ENCODE measurements at regions not wholly inside any gene's neighbourhood (a gene's known extent, or its start where the extent isn't known, plus 50 kb on each side); places are given as distances from the start of the nearest gene placed in this dataset.

GRCh38 chr20:60868316-60868891, 383.7 kb upstream of the CDH4 start:
- intact Hi-C loops (cut with micrococcal nuclease): no loop called here
- Mint-ChIP-seq H3K27me3 (ENCODE audit: low read depth) (no peaks in the 10 kb centered on the region), H3K4me3 (ENCODE audit: low read depth) (no peak overlapping the region), H3K27ac (no peak overlapping the region), H3K9me3 (no peaks in the 10 kb centered on the region), H3K4me1 (ENCODE audit: low read depth) (no peaks in the 10 kb centered on the region), H3K36me3 (ENCODE audit: low read depth) (no peaks in the 10 kb centered on the region)
- DNase-seq (ENCODE audit: low spot score): no peak

GRCh38 chr20:60869087-60869486, 383.0 kb upstream of the CDH4 start:
- Mint-ChIP-seq H3K27ac (no peak overlapping the region), H3K36me3 (ENCODE audit: low read depth) (no peaks in the 10 kb centered on the region), H3K4me3 (ENCODE audit: low read depth) (no peak overlapping the region), H3K4me1 (ENCODE audit: low read depth) (no peaks in the 10 kb centered on the region), H3K9me3 (no peaks in the 10 kb centered on the region), H3K27me3 (ENCODE audit: low read depth) (no peaks in the 10 kb centered on the region)
- intact Hi-C loops (cut with micrococcal nuclease): no loop called here
- no peak for DNase-seq (ENCODE audit: low spot score)

DNA sequence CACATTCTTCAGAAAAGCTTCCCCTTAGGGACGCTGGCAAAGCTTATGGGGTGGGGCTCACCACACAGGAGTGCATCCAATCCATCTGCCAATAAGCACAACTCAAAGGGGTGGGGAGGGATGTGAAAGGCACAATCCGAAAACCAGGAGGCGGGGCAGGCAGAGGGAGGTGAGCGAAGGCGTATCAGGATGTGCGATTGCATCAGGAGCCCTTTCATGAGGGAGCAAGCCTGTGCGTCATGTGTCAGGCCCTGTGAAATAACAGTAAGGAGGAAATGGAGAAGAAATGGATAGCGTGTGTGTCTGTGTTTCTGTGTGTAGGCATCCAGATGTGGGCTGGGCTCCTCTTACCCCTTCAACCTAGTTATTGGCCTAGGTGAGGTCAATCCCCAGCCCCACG, 382.4 kb upstream of the CDH4 start:
- no peaks in the 10 kb centered on the region for H3K4me1 Mint-ChIP-seq (ENCODE audit: low read depth)
- no peaks in the 10 kb centered on the region for H3K27me3 Mint-ChIP-seq (ENCODE audit: low read depth)
- H3K36me3 Mint-ChIP-seq (ENCODE audit: low read depth): no peaks in the 10 kb centered on the region
- no peak overlapping the region for H3K27ac Mint-ChIP-seq
- DNase-seq (ENCODE audit: low spot score): no peak
- H3K4me3 Mint-ChIP-seq (ENCODE audit: low read depth): no peak overlapping the region
- intact Hi-C loops (cut with micrococcal nuclease): no loop called here
- no peaks in the 10 kb centered on the region for H3K9me3 Mint-ChIP-seq

- intact Hi-C loops (cut with micrococcal nuclease): no loop called here
These were observed 382.0 kb upstream of the CDH4 start for GRCh38 chr20:60870040-60870439.

GRCh38 chr20:60872224-60872623, 379.8 kb upstream of the CDH4 start:
- Mint-ChIP-seq H3K27ac (no peak overlapping the region), H3K4me1 (ENCODE audit: low read depth) (no peaks in the 10 kb centered on the region), H3K27me3 (ENCODE audit: low read depth) (no peaks in the 10 kb centered on the region), H3K36me3 (ENCODE audit: low read depth) (no peaks in the 10 kb centered on the region), H3K4me3 (ENCODE audit: low read depth) (no peak overlapping the region), H3K9me3 (no peaks in the 10 kb centered on the region)
- DNase-seq (ENCODE audit: low spot score): no peak
- intact Hi-C loops (cut with micrococcal nuclease): no loop called here

More at GRCh38 chr20:60870040-60870439, 382.0 kb upstream of the CDH4 start:
- Mint-ChIP-seq H3K36me3 (ENCODE audit: low read depth) (no peaks in the 10 kb centered on the region), H3K27ac (no peak overlapping the region), H3K9me3 (no peaks in the 10 kb centered on the region), H3K4me1 (ENCODE audit: low read depth) (no peaks in the 10 kb centered on the region), H3K4me3 (ENCODE audit: low read depth) (no peak overlapping the region), H3K27me3 (ENCODE audit: low read depth) (no peaks in the 10 kb centered on the region)
- DNase-seq (ENCODE audit: low spot score): no peak

DNA sequence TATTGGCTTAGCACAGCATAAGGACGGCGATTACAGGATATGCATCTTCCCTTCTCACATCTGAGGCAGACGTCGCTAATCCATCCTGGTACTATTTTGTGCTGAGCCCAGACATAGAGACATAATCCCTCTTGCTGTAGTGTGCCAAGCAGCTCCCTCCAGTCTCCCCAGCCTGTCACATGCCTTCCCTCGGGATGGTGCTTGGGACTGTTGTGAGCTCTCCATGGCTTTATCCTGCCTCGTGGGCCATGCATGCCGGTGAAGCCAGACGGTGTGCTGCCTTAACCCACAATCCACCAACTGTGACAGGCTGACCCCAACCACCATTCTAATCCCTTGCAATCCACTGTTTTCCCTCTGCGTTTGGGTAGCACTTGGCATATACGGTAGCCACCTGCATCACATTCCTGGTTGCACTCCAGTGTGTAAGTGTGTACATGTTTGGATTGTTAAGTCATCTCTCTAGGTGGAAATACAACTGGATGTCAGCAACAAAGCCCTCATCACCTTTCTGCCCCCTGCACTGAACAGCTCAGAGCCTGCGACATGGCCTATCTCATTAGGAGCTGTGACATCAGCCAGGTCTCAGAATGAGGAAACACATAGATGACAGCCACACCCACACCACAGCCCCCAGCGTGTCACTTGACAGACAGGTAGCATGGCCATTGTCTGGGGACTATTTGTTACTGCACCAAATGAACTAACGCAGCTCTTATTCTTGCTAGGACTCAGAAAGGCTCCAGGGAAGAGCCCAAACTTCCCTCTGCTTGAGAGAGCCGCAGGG, 374.8 kb upstream of the CDH4 start:
- intact Hi-C loops (cut with micrococcal nuclease): no loop called here
- no peak overlapping the region for H3K4me3 Mint-ChIP-seq (ENCODE audit: low read depth)
- H3K36me3 Mint-ChIP-seq (ENCODE audit: low read depth): no peaks in the 10 kb centered on the region
- DNase-seq (ENCODE audit: low spot score): no peak
- no peaks in the 10 kb centered on the region for H3K4me1 Mint-ChIP-seq (ENCODE audit: low read depth)
- H3K9me3 Mint-ChIP-seq: no peaks in the 10 kb centered on the region
- no peaks in the 10 kb centered on the region for H3K27me3 Mint-ChIP-seq (ENCODE audit: low read depth)
- no peak overlapping the region for H3K27ac Mint-ChIP-seq

GRCh38 chr20:60882836-60883235, 369.2 kb upstream of the CDH4 start:
- H3K9me3 Mint-ChIP-seq: no peaks in the 10 kb centered on the region
- no peak for DNase-seq (ENCODE audit: low spot score)
- H3K36me3 Mint-ChIP-seq (ENCODE audit: low read depth): no peaks in the 10 kb centered on the region
- H3K27me3 Mint-ChIP-seq (ENCODE audit: low read depth): no peaks in the 10 kb centered on the region
- H3K4me3 Mint-ChIP-seq (ENCODE audit: low read depth): no peak overlapping the region
- no peak overlapping the region for H3K27ac Mint-ChIP-seq
- no peaks in the 10 kb centered on the region for H3K4me1 Mint-ChIP-seq (ENCODE audit: low read depth)
- intact Hi-C loops (cut with micrococcal nuclease): no loop called here

DNA sequence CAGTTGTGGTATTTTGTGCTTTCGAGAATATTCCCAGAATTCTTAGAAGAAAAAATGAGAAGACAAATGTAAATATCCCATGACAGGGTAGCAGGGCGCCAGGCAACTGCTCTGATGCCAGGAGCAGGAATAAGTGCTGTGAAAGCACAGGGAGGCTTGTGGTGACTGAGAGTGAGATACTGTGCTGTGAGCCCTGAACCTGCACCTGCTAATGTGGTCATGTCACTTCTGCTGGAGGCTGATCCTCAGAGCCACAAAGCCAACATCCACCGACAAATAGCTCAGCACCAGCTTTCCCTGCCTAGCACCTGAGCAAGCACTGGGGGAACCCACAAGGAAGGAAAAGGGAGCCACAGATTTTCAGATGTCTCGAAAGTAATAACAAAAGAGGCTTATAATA, 368.6 kb upstream of the CDH4 start:
- no peaks in the 10 kb centered on the region for H3K4me1 Mint-ChIP-seq (ENCODE audit: low read depth)
- intact Hi-C loops (cut with micrococcal nuclease): no loop called here
- H3K36me3 Mint-ChIP-seq (ENCODE audit: low read depth): no peaks in the 10 kb centered on the region
- H3K4me3 Mint-ChIP-seq (ENCODE audit: low read depth): no peak overlapping the region
- no peak for DNase-seq (ENCODE audit: low spot score)
- H3K9me3 Mint-ChIP-seq: no peaks in the 10 kb centered on the region
- H3K27ac Mint-ChIP-seq: no peak overlapping the region
- H3K27me3 Mint-ChIP-seq (ENCODE audit: low read depth): no peaks in the 10 kb centered on the region

GRCh38 chr20:60884277-60884676, 367.8 kb upstream of the CDH4 start:
- Mint-ChIP-seq H3K27ac (no peak overlapping the region), H3K4me3 (ENCODE audit: low read depth) (no peak overlapping the region), H3K4me1 (ENCODE audit: low read depth) (no peaks in the 10 kb centered on the region), H3K27me3 (ENCODE audit: low read depth) (no peaks in the 10 kb centered on the region), H3K36me3 (ENCODE audit: low read depth) (no peaks in the 10 kb centered on the region), H3K9me3 (no peaks in the 10 kb centered on the region)
- intact Hi-C loops (cut with micrococcal nuclease): no loop called here
- no peak for DNase-seq (ENCODE audit: low spot score)

DNA sequence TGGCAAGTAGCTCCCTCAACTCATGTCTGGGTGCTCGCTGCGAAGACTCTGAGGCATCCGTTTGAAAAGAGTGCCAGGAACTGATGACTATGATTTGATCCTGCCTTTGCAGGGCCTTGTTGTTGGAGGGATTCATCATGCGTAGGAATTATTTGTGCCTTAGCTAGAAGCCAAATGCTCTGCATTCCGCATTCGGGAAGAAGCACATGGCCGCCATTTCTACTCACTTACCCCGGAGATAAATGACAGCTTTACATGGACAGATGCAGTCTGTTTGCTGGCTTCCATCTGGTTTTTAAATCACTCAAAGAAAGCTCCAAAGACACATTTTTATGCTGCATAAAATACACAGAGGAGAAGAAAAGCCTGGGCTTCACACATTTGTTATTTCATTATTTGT, 363.3 kb upstream of the CDH4 start:
- no peaks in the 10 kb centered on the region for H3K4me1 Mint-ChIP-seq (ENCODE audit: low read depth)
- H3K27me3 Mint-ChIP-seq (ENCODE audit: low read depth): no peaks in the 10 kb centered on the region
- H3K4me3 Mint-ChIP-seq (ENCODE audit: low read depth): no peak overlapping the region
- no peak overlapping the region for H3K27ac Mint-ChIP-seq
- intact Hi-C loops (cut with micrococcal nuclease): no loop called here
- H3K9me3 Mint-ChIP-seq: no peaks in the 10 kb centered on the region
- no peaks in the 10 kb centered on the region for H3K36me3 Mint-ChIP-seq (ENCODE audit: low read depth)
- no peak for DNase-seq (ENCODE audit: low spot score)

- no peaks in the 10 kb centered on the region for H3K9me3 Mint-ChIP-seq
- no peak overlapping the region for H3K27ac Mint-ChIP-seq
- H3K27me3 Mint-ChIP-seq (ENCODE audit: low read depth): no peaks in the 10 kb centered on the region
- intact Hi-C loops (cut with micrococcal nuclease): no loop called here
- DNase-seq (ENCODE audit: low spot score): no peak
- H3K36me3 Mint-ChIP-seq (ENCODE audit: low read depth): no peaks in the 10 kb centered on the region
- H3K4me3 Mint-ChIP-seq (ENCODE audit: low read depth): no peak overlapping the region
- no peaks in the 10 kb centered on the region for H3K4me1 Mint-ChIP-seq (ENCODE audit: low read depth)
These were observed 359.8 kb upstream of the CDH4 start for GRCh38 chr20:60892095-60892813.

DNA sequence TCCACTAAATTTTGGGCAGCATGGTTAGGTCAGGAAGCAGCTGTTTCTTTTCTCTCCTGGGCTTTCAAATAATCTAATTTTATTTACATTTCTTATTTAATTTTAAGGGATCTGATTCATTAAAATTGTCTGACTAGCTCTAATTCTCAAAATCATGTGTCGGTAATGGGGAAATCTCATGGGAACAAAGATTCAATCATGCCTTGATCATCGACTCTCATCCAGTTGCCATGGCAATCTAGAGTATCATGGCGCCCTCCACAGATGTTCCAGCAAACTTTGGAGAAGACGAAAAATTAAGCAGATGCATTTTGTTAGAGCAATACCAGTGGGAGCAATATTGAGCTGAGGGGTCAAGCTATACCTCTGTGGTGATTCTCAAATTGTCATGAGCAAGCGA, 358.0 kb upstream of the CDH4 start:
- Mint-ChIP-seq H3K36me3 (ENCODE audit: low read depth) (no peaks in the 10 kb centered on the region), H3K27me3 (ENCODE audit: low read depth) (no peaks in the 10 kb centered on the region), H3K27ac (no peak overlapping the region), H3K4me3 (ENCODE audit: low read depth) (no peak overlapping the region), H3K9me3 (no peaks in the 10 kb centered on the region), H3K4me1 (ENCODE audit: low read depth) (no peaks in the 10 kb centered on the region)
- no peak for DNase-seq (ENCODE audit: low spot score)
- intact Hi-C loops (cut with micrococcal nuclease): no loop called here

DNA sequence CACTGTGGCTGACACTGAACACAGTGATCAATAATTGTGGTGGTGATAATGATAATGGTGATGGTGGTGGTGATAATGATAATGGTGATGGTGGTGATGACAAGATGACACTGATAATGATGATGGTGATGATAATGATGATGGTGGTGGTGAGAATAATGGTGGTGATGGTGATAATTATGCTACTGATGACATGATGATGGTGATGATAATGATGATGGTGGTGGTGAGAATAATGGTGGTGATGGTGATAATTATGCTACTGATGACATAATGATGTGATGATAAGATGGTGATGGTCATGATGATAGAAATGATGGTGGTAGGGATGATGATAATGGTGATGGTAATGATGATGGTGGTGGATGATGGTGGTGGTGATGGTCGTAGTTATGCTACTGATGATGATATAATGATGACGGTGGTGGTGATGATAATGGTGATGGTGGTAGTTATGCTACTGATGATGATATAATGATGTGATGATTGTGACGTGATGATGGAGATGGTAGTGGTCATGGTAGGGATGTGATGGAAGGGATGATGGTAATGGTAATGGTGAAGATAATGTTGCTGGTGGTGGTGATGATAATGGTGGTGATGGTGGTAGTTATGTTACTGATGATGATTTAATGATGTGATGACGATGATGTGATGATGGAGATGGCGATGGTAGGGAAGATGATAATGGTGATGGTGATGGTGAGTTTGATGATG, 356.5 kb upstream of the CDH4 start:
- Mint-ChIP-seq H3K27ac (no peak overlapping the region), H3K4me3 (ENCODE audit: low read depth) (no peak overlapping the region), H3K36me3 (ENCODE audit: low read depth) (no peaks in the 10 kb centered on the region), H3K27me3 (ENCODE audit: low read depth) (no peaks in the 10 kb centered on the region), H3K9me3 (no peaks in the 10 kb centered on the region), H3K4me1 (ENCODE audit: low read depth) (no peaks in the 10 kb centered on the region)
- no peak for DNase-seq (ENCODE audit: low spot score)
- intact Hi-C loops (cut with micrococcal nuclease): no loop called here
